HCT116 (cell line): ENCODE measurements at regions not wholly inside any gene's neighbourhood (a gene's known extent, or its start where the extent isn't known, plus 50 kb on each side); places are given as distances from the start of the nearest gene placed in this dataset.

Experiments used
- CTCF ChIP-seq, 3 experiments: fragments of 200-600 bp in 1 of 3; sonication (generic) in 1 of 3; IDR thresholded peaks in 2 of 3; conservative IDR thresholded peaks in 1 of 3; 2 replicates each; pipeline ENCODE4 v1.5.1; 2012 to 2017; ENCODE audit warnings: low read depth in 2 of 3, low read length in 2 of 3, antibody characterized with exemption in 1 of 3, borderline replicate concordance in 1 of 3, control low read depth in 1 of 3, mild to moderate bottlenecking in 1 of 3, mixed read lengths in 1 of 3, mixed run types in 1 of 3, moderate library complexity in 1 of 3; ENCODE audit not compliant: insufficient read depth in 1 of 3
- EZH2 ChIP-seq: fragments of 200-600 bp; sonication (generic); IDR thresholded peaks from 2 replicates; pipeline ENCODE4 v1.6.1; 2017; ENCODE audit warnings: antibody characterized with exemption, mixed run types
- EZH2phosphoT487 ChIP-seq: fragments of 200-600 bp; IDR thresholded peaks from 2 replicates; pipeline ENCODE4 v1.6.1; 2018; ENCODE audit warnings: antibody characterized with exemption, borderline replicate concordance
- MAX ChIP-seq: IDR thresholded peaks from 2 replicates; pipeline ENCODE4 v1.6.1; 2012
- POLR2A ChIP-seq: IDR thresholded peaks from 2 replicates; pipeline ENCODE4 v1.7.0; 2011; ENCODE audit warnings: borderline replicate concordance; ENCODE audit not compliant: insufficient read depth, insufficient read length; ENCODE audit errors: extremely low read depth
- RAD21 ChIP-seq: IDR thresholded peaks from 2 replicates; pipeline ENCODE4 v1.6.1; 2012; ENCODE audit warnings: low read depth, mild to moderate bottlenecking
- REST ChIP-seq: IDR thresholded peaks from 2 replicates; pipeline ENCODE4 v1.6.1; 2012; ENCODE audit warnings: low read depth
- SRF ChIP-seq: IDR thresholded peaks from 2 replicates; pipeline ENCODE4 v1.6.1; 2012; ENCODE audit warnings: low read depth
- ZNF274 ChIP-seq: fragments of 200-500 bp; sonication (Bioruptor generic); IDR thresholded peaks from 2 replicates; pipeline ENCODE4 v1.6.1; 2014; ENCODE audit warnings: mild to moderate bottlenecking, low read depth, low read length, inconsistent platforms

- TF ChIP-seq CTCF (IDR thresholded peaks at IDR 0.05 in 2 of 3, conservative IDR thresholded peaks at IDR 0.05 in 1 of 3; ENCODE audit: borderline replicate concordance in 1 of 3, insufficient read depth in 1 of 3, low read depth in 2 of 3, low read length in 2 of 3) (no peak), EZH2phosphoT487 (no peak), ZNF274 (no peak), REST (no peak), MAX (no peak), POLR2A (no peak), RAD21 (no peak), SRF (no peak), EZH2 (no peak)
Observed at GRCh38 chr3:167908221-167908620, 172.7 kb downstream of the SERPINI1 start.
